ENCODE measurements at regions not wholly inside any gene's neighbourhood (a gene's known extent, or its start where the extent isn't known, plus 50 kb on each side); places are given as distances from the start of the nearest gene placed in this dataset.

GRCh38 chr6:14671937-14672336 lies 554.4 kb downstream of the CD83 start:
- TF ChIP-seq SNAI2 (CRISPR knock-in tag; IDR thresholded peaks at IDR 0.05), result no peak
- no peak for TF ChIP-seq ZFP30 (CRISPR knock-in tag; IDR thresholded peaks at IDR 0.05)
- no peak for TF ChIP-seq CREB5 (CRISPR knock-in tag; IDR thresholded peaks at IDR 0.05; ENCODE audit: low read depth)
- TF ChIP-seq ZNF565 (CRISPR knock-in tag; conservative IDR thresholded peaks at IDR 0.05; ENCODE audit: low read depth), result no peak
- no peak for TF ChIP-seq PATZ1 (CRISPR knock-in tag; IDR thresholded peaks at IDR 0.05; ENCODE audit: borderline replicate concordance)
- TF ChIP-seq TSHZ2 (CRISPR knock-in tag; IDR thresholded peaks at IDR 0.05), result no peak
- no peak for TF ChIP-seq ISL1 (CRISPR knock-in tag; IDR thresholded peaks at IDR 0.05)
- no peak for TF ChIP-seq RARB (CRISPR knock-in tag; IDR thresholded peaks at IDR 0.05)
